ENCODE measurements at regions not wholly inside any gene's neighbourhood (a gene's known extent, or its start where the extent isn't known, plus 50 kb on each side); places are given as distances from the start of the nearest gene placed in this dataset.

DNA sequence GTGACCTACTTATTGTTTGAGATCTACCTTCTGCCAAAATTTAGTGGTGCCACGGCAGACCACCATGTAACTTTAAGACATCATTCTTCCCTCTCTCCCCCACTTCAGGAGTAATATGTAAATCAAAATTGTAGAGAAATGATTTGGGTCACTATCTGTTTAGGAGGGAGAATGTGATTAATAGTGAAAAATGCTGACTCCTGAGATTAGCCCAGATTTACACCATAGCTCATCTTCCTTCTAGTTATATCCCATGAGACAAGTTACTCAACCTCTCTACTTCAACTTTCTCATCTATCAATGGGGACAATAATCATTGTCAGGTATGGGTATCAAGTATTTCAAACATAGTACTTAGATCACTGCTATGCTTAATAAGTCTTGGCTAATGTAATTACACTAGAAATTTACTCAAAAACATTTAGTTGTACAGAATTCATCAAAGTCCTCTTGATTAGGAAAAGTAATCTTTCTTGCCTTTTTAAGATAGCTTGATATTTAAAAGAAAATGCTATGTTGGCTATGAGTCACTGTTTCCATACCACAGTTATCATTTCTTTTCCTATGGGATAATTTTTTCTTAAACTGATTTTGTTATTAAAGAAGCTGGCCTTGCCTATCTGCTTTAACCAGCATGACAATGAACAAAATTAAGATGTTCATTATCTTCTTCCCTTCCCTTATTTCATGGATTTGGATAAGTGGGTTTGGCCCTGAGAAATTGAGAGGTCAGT is 1038.9 kb upstream of the ZEB2 start:
- TF ChIP-seq, protein P1, sequence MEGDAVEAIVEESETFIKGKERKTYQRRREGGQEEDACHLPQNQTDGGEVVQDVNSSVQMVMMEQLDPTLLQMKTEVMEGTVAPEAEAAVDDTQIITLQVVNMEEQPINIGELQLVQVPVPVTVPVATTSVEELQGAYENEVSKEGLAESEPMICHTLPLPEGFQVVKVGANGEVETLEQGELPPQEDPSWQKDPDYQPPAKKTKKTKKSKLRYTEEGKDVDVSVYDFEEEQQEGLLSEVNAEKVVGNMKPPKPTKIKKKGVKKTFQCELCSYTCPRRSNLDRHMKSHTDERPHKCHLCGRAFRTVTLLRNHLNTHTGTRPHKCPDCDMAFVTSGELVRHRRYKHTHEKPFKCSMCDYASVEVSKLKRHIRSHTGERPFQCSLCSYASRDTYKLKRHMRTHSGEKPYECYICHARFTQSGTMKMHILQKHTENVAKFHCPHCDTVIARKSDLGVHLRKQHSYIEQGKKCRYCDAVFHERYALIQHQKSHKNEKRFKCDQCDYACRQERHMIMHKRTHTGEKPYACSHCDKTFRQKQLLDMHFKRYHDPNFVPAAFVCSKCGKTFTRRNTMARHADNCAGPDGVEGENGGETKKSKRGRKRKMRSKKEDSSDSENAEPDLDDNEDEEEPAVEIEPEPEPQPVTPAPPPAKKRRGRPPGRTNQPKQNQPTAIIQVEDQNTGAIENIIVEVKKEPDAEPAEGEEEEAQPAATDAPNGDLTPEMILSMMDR (IDR thresholded peaks at IDR 0.05), result no peak
- TF ChIP-seq POLR2A (IDR thresholded peaks at IDR 0.05), result no peak
- TF ChIP-seq POLR2AphosphoS5 (IDR thresholded peaks at IDR 0.05), result no peak
